Panc1 (cell line): ENCODE measurements at regions not wholly inside any gene's neighbourhood (a gene's known extent, or its start where the extent isn't known, plus 50 kb on each side); places are given as distances from the start of the nearest gene placed in this dataset.

Experiments
- POLR2AphosphoS5 ChIP-seq: IDR thresholded peaks from 2 replicates; pipeline ENCODE4 v1.6.1; 2012; ENCODE audit warnings: mild to moderate bottlenecking, low read depth, low read length, moderate library complexity
- SIN3A ChIP-seq: IDR thresholded peaks from 2 replicates; pipeline ENCODE4 v1.6.1; 2012; ENCODE audit warnings: low read depth, mild to moderate bottlenecking, low read length, moderate library complexity, borderline replicate concordance; ENCODE audit not compliant: insufficient read depth
- TF ChIP-seq, protein P1 (sequence below): fragments of 450-650 bp; IDR thresholded peaks from 2 replicates; pipeline ENCODE4 v1.5.1; 2017; ENCODE audit warnings: mild to moderate bottlenecking

DNA sequence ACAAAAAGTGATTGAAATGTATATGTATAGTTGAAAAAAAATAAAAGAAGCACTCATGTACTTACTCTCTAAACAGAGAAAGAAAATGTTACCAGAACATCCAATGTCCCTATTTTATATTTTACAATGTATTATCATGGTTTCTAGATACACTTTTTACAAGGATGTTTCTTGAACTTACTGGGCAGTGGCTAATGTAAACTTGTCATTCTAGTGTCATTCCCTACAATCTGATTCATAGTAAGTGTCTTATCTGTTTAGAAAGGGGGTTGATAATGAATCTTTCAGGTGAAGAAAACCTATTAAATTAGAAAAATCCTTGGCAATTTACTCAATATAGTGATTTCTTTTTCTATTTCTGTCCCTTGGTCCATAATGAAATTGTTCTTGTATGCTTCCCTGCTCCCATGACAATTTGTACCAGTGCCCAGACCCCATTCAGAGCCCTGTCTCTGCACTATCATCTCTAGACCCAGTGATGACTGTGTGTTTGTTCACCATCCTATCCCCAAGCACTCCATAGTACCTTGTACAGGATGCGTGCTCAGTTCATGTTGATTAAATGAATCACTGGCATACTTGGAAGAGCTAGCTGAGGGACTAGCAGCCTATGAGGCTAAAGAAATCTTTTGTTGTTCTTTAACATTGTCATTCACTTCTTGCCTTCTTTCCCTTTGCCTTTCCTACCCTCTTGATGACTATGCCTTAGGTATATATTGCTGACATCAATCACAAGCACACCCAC, 101.2 kb downstream of the HMHB1 start:
- TF ChIP-seq, protein P1, sequence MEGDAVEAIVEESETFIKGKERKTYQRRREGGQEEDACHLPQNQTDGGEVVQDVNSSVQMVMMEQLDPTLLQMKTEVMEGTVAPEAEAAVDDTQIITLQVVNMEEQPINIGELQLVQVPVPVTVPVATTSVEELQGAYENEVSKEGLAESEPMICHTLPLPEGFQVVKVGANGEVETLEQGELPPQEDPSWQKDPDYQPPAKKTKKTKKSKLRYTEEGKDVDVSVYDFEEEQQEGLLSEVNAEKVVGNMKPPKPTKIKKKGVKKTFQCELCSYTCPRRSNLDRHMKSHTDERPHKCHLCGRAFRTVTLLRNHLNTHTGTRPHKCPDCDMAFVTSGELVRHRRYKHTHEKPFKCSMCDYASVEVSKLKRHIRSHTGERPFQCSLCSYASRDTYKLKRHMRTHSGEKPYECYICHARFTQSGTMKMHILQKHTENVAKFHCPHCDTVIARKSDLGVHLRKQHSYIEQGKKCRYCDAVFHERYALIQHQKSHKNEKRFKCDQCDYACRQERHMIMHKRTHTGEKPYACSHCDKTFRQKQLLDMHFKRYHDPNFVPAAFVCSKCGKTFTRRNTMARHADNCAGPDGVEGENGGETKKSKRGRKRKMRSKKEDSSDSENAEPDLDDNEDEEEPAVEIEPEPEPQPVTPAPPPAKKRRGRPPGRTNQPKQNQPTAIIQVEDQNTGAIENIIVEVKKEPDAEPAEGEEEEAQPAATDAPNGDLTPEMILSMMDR, result no peak
- TF ChIP-seq POLR2AphosphoS5 (no peak), SIN3A (no peak)
